ENCODE measurements at regions not wholly inside any gene's neighbourhood (a gene's known extent, or its start where the extent isn't known, plus 50 kb on each side); places are given as distances from the start of the nearest gene placed in this dataset.

DNA sequence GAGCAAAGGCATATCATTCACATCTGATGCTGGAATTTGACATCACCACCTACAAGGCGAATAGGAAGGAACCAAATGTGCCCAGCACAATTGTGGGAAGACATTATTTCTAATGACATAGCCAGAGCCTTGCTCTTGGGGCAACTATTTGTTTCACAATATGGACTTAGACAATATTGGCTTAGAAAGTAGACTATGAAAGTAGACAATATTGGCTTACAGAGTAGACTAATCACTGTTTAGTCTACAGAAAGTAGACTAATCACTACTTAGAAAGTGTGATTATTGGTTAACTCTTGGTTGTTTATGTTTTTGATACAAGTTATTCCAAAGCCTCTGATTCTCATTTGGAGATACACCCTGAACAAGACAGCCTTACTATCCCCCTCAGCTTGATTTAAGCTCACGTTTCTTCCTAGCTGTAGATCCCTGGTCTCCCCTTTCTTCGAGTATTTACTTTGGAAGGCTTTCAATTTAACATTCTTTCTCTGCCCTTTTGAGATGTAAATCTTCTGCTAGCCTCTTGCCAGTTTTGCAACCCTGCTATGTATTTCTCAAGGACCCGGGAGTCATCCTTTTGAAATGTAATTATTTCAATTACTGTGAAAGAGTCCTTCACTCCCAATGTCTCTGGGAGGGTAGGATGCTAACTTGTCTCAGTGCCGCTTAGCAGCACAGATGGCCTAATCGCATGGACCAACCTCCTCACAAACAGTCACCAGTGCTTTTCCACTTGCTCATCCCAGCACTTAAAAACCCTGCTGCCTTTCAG, 843.2 kb downstream of the GALC start:
- peaks cover 17% of the 10 kb centered on the region for H3K4me1 ChIP-seq (ENCODE audit: insufficient read depth, low read length)
- H3K36me3 ChIP-seq (ENCODE audit: insufficient read depth, low read length): no peaks in the 10 kb centered on the region
- no peaks in the 10 kb centered on the region for H3K9me3 ChIP-seq (ENCODE audit: control insufficient read depth, insufficient read depth, low read length)
- no peak overlapping the region for H3K9ac ChIP-seq (ENCODE audit: low read depth, low read length)

DNA sequence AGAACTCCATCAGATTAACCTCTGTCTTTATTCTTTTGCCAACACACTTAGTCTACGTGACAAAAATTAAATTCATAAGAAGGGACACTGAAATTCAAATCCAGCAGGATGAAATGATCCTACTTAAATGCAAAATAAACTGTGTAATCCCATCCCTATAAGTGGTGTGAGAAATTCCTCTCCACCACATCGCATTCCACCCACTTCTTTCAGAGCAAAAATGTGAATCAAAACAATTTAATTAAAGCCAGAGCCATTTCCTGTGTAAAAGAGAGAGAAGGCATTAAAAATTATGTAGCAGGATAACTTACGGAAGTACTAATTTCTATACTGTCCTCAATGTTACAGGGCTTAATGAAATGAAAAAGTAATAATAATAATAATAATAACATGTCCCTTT, 844.3 kb downstream of the GALC start:
- Histone ChIP-seq H3K36me3 (ENCODE audit: insufficient read depth, low read length) (no peaks in the 10 kb centered on the region), H3K9ac (ENCODE audit: low read depth, low read length) (no peak overlapping the region), H3K4me1 (ENCODE audit: insufficient read depth, low read length) (peaks cover 13% of the 10 kb centered on the region), H3K9me3 (ENCODE audit: control insufficient read depth, insufficient read depth, low read length) (no peaks in the 10 kb centered on the region)

DNA sequence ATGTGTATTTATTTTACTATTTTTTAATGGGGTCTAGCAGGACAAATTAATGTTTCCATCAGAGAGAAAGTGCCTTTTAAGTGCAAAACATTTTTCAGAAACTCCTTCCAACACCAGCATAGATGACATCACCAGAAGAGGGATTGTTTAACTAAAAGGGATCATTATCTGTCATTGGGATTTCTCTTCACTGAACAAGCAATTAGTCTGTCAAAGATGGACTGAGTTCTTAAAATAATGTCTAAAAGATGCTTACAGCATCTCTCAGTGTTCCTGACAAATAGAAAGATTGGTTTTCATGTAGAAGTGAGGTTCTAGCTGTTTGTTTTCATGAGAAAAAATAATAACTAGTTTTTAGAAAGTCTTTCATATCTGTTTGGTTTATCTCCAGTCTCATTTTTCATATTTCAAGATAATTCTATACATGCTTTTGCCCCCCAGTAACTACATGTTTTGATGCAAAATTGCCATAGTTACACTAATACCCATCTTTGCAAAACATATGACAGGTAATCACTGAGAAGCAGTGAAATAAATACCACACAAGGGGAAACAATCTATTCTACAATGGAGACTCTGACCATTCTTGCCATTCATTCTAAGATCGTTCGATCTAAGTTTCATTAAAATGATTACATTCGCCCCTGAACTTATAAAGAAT, 850.3 kb downstream of the GALC start:
- Histone ChIP-seq H3K4me1 (ENCODE audit: insufficient read depth, low read length) (no peaks in the 10 kb centered on the region), H3K9ac (ENCODE audit: low read depth, low read length) (no peak overlapping the region), H3K36me3 (ENCODE audit: insufficient read depth, low read length) (no peaks in the 10 kb centered on the region), H3K9me3 (ENCODE audit: control insufficient read depth, insufficient read depth, low read length) (no peaks in the 10 kb centered on the region)

DNA sequence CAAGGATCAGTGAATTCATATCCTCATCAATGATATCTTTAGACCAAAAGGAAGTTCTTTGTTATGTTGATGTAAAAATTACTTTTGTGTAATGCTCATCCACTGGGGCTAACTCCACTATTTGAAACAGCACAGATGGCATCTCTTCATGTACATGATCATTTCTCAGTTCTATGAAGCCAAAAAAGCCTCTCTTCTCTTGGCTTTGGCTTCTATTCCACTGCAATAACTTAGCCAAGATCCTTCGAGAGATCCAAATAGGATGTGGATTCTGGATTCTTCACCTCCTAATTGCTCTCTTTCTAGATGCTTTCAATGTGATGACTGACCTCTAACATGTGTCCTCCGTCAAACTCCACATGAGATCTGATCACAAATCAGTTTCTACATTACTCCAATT, 851.2 kb downstream of the GALC start:
- H3K36me3 ChIP-seq (ENCODE audit: insufficient read depth, low read length): no peaks in the 10 kb centered on the region
- H3K9ac ChIP-seq (ENCODE audit: low read depth, low read length): no peak overlapping the region
- no peaks in the 10 kb centered on the region for H3K9me3 ChIP-seq (ENCODE audit: control insufficient read depth, insufficient read depth, low read length)
- H3K4me1 ChIP-seq (ENCODE audit: insufficient read depth, low read length): no peaks in the 10 kb centered on the region

DNA sequence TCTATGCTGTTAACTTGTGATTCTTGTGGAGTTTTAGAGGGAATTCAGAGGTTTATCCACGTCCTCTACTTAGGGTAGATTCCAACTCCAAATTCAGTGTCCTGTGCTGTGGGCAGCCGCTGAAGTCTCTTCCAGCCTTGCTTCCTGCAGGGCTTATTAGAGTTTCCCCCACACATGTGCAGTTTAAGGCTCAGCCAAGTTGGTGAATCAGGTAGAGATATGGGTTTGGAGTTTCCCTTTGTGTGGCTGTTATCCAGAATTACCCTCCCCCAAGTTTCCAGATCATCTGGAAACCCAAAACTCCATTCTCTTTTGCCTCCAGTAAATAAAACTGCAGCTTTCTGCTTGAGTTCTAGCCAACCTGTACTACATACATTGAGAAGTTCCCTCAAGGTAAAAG, 853.7 kb downstream of the GALC start:
- no peak overlapping the region for H3K9ac ChIP-seq (ENCODE audit: low read depth, low read length)
- H3K9me3 ChIP-seq (ENCODE audit: control insufficient read depth, insufficient read depth, low read length): no peaks in the 10 kb centered on the region
- no peaks in the 10 kb centered on the region for H3K4me1 ChIP-seq (ENCODE audit: insufficient read depth, low read length)
- H3K36me3 ChIP-seq (ENCODE audit: insufficient read depth, low read length): no peaks in the 10 kb centered on the region

DNA sequence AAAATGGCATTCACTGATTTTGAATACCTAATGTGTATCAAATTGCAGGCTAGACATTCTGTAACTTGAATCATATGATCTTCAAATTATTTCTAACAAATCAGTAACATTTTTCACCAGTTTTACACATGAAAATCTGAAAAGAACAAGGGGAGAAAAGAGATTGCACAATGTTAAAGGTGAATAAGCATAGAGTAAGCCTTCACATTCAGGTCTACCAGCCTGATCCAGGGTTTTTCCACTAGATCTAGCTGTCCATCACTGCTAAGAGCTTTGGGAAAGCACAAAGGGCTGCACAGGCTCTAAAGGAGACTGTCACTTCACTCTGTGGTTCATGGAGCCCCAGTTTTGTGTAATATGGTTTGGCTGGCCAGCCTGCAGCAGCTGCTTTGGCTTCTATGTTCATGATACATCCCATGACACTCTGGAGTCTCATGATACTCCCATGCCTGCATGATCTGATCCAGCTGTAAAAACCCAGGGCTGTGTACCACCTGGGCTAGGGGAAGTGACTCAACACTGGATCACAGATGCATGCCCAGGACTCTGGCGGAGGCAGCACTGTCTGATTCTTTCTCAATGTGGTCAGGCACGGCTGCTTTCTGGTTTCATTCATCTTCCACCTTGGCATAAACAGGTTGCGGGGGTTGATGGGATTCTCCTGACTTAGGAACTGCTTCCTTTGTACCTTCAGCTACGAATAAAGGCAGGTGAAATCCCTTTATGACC, 859.7 kb downstream of the GALC start:
- H3K9me3 ChIP-seq (ENCODE audit: control insufficient read depth, insufficient read depth, low read length): no peaks in the 10 kb centered on the region
- H3K4me1 ChIP-seq (ENCODE audit: insufficient read depth, low read length): peaks cover 5% of the 10 kb centered on the region
- no peaks in the 10 kb centered on the region for H3K36me3 ChIP-seq (ENCODE audit: insufficient read depth, low read length)
- H3K9ac ChIP-seq (ENCODE audit: low read depth, low read length): no peak overlapping the region

DNA sequence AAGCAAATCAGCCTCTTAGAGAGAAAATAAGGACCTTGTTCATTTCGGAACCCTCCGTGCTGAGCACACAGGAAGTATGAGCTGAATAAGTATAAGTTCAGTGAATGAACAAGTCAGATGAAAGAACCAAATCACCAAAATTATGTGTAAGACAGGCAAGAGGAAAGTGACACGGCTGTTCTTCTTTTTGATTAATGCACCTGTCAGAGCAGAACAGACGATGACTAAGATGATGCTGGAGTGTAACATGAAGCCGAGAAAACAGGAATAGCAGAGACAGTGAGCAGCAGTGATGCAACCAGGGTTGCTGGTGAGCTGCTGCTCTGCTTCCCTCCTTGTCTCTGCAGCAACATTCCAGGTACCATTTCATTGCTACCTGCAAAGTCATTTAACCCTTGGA, 861.1 kb downstream of the GALC start:
- H3K4me1 ChIP-seq (ENCODE audit: insufficient read depth, low read length): peaks cover 5% of the 10 kb centered on the region
- no peak overlapping the region for H3K9ac ChIP-seq (ENCODE audit: low read depth, low read length)
- no peaks in the 10 kb centered on the region for H3K36me3 ChIP-seq (ENCODE audit: insufficient read depth, low read length)
- no peaks in the 10 kb centered on the region for H3K9me3 ChIP-seq (ENCODE audit: control insufficient read depth, insufficient read depth, low read length)

DNA sequence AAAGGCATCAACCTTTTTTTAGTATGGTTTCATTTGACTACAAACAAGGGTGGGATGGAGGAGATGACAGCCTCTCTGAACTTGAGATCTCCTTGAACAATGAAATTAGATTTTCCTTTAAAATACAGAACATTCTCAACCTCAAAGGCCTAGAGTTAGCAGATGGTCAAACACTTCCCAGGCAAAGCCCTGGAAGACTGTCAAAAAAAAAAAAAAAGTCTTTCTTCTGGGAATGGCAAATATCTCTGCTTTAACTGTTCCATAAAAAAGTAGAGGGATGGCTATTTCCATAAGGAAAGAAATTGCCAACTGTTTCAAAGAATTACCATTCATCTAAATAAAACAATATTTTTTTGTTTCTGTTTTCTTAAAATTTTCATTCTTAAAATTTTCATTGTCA, 870.8 kb downstream of the GALC start:
- Histone ChIP-seq H3K4me1 (ENCODE audit: insufficient read depth, low read length) (no peaks in the 10 kb centered on the region), H3K36me3 (ENCODE audit: insufficient read depth, low read length) (no peaks in the 10 kb centered on the region), H3K9ac (ENCODE audit: low read depth, low read length) (no peak overlapping the region), H3K9me3 (ENCODE audit: control insufficient read depth, insufficient read depth, low read length) (no peaks in the 10 kb centered on the region)

DNA sequence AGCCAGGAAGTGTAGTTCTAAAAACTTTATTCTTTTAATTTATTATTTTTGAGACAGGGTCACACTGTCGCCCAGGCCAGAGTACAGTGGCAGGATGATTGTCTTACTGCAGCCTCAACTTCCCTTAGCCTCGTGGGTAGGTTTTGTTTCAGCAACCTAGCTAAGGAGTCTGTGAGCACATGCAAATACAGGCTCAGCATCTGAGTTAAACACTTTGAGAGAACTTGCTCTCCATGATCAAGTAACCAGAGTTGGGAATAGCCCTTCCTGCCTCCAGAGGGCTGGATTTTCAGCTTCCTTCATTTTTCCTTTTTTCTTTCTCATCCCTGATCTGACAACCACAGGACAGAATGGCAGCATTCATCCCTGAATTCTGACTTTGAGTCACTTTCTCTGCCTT, 871.3 kb downstream of the GALC start:
- no peaks in the 10 kb centered on the region for H3K36me3 ChIP-seq (ENCODE audit: insufficient read depth, low read length)
- no peak overlapping the region for H3K9ac ChIP-seq (ENCODE audit: low read depth, low read length)
- H3K9me3 ChIP-seq (ENCODE audit: control insufficient read depth, insufficient read depth, low read length): no peaks in the 10 kb centered on the region
- no peaks in the 10 kb centered on the region for H3K4me1 ChIP-seq (ENCODE audit: insufficient read depth, low read length)

DNA sequence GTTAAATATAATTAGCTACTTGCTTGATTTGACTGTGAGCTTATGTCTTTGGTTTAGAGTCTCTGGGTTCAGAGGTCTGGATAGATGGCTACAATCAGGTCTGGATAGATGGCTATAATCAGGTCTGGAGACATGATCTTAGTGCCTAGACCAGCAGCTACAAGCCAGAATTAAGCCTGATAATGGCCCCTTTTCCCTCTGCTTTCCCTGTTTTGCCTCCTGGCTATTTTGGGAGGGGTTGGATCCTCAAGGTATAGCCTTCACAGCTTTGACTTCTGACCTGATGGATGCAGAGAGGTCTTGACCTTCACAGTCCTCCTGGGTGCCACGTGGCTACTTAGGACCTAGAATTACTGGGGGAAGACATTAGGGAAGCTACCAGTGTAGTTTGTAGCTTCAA, 877.7 kb downstream of the GALC start:
- Histone ChIP-seq H3K9me3 (ENCODE audit: control insufficient read depth, insufficient read depth, low read length) (no peaks in the 10 kb centered on the region), H3K36me3 (ENCODE audit: insufficient read depth, low read length) (no peaks in the 10 kb centered on the region), H3K9ac (ENCODE audit: low read depth, low read length) (no peak overlapping the region), H3K4me1 (ENCODE audit: insufficient read depth, low read length) (peaks cover 8% of the 10 kb centered on the region; the same call in 1 of the 2 replicates)

DNA sequence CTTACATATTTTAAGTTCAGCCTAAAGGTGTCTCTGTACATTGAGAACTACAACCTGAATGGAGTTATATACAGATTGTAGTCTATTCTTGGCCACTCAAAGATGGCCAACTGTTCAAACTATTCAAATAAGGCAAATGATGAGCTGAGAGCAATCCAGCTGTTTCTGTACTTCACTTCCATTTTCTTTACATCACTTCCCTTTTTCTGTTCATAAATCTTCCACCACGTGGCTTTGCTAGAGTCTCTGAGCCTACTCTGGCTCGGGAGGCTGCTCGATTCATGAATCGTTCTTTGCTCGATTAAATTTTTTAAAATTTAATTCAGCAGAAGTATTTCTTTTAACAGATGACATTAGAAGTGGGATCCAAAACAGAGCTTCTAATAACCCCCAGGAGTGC, 879.7 kb downstream of the GALC start:
- Histone ChIP-seq H3K9me3 (ENCODE audit: control insufficient read depth, insufficient read depth, low read length) (no peaks in the 10 kb centered on the region), H3K36me3 (ENCODE audit: insufficient read depth, low read length) (no peaks in the 10 kb centered on the region), H3K9ac (ENCODE audit: low read depth, low read length) (no peak overlapping the region), H3K4me1 (ENCODE audit: insufficient read depth, low read length) (peaks cover 8% of the 10 kb centered on the region; the same call in 1 of the 2 replicates)

DNA sequence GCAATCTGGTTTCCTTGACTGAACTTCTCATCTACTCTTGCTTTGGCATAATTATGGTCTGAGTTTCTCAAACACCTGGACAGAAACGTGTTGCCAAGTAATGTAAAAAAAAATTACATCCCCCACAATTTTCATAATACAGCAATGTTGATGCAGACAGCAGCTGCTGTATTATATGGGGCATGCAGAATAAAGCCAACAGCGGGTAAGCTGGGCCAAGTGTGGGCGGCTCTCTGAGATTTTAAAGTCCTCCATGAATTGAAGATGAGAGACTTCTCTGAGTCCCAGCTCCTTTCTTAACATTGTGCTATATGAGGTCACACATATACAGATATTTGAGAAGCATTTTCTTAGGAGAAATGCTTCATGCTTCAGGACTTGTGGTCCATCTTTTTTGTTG, 881.2 kb downstream of the GALC start:
- H3K9me3 ChIP-seq (ENCODE audit: control insufficient read depth, insufficient read depth, low read length): no peaks in the 10 kb centered on the region
- H3K4me1 ChIP-seq (ENCODE audit: insufficient read depth, low read length): peaks cover 8% of the 10 kb centered on the region; the same call in 1 of the 2 replicates

DNA sequence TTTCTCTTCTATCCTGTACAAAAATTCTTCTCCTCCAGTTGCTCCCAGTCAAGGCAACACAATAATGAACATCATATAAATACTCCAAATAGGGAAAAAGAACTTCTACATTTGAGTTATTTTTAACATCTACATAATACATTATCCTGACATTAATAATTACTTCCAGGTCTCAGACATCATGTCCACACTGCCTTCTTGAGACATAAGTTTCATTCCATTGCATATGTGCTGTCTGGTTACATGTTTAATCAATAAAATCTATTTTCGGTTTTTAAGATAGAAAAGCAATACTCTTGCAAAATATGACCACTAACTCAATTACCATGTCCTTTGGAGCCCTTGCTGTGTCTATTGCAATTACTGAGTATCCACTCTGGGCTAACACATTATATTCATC, 881.9 kb downstream of the GALC start:
- H3K9ac ChIP-seq (ENCODE audit: low read depth, low read length): no peak overlapping the region
- H3K36me3 ChIP-seq (ENCODE audit: insufficient read depth, low read length): no peaks in the 10 kb centered on the region
- no peaks in the 10 kb centered on the region for H3K9me3 ChIP-seq (ENCODE audit: control insufficient read depth, insufficient read depth, low read length)
- peaks cover 8% of the 10 kb centered on the region; the same call in 1 of the 2 replicates for H3K4me1 ChIP-seq (ENCODE audit: insufficient read depth, low read length)

More for the DNA sequence above, 881.2 kb downstream of the GALC start:
- Histone ChIP-seq H3K36me3 (ENCODE audit: insufficient read depth, low read length) (no peaks in the 10 kb centered on the region), H3K9ac (ENCODE audit: low read depth, low read length) (no peak overlapping the region)

DNA sequence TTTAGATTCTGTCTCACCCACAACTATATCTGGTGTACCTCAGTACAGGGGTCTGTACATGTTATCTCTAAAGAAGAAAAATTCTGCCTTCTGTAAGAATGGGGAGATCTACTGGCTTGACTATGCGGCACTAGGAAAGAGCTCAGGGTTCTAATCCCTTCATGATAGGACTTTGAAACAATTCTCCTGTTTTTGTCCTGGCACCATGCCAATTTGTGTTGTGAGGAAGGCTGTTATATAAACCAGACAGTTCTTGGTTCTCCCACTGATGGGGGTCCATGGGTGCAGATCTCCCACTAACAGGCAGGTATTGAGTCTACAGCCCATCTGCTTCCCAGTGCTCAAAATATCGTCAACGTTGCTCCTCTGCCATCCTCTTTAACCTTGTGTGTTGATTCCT, 883.7 kb downstream of the GALC start:
- Histone ChIP-seq H3K36me3 (ENCODE audit: insufficient read depth, low read length) (no peaks in the 10 kb centered on the region), H3K9ac (ENCODE audit: low read depth, low read length) (no peak overlapping the region), H3K9me3 (ENCODE audit: control insufficient read depth, insufficient read depth, low read length) (no peaks in the 10 kb centered on the region), H3K4me1 (ENCODE audit: insufficient read depth, low read length) (peaks cover 4% of the 10 kb centered on the region; the same call in 1 of the 2 replicates)

DNA sequence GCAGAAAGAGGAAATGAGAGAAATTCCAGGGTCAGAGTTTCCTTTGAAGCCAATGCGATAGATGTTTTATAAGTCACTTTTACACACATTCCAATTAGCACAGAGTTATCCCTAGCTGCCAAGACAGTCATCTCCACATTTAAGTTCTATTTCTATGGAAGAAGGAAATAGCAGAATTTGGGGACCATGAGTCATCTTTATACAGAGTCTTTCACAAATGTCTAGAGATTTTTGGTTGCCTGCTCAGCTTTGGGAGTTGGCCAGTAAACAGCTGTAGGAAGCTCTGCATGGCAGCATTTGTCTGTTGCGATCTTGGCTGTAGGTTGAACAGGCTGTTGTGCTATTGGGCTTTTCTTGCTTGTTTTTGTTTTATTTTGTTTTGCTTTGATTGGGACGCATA, 884.3 kb downstream of the GALC start:
- Histone ChIP-seq H3K36me3 (ENCODE audit: insufficient read depth, low read length) (no peaks in the 10 kb centered on the region), H3K9ac (ENCODE audit: low read depth, low read length) (no peak overlapping the region), H3K4me1 (ENCODE audit: insufficient read depth, low read length) (no peaks in the 10 kb centered on the region), H3K9me3 (ENCODE audit: control insufficient read depth, insufficient read depth, low read length) (no peaks in the 10 kb centered on the region)

Measured in ES-I3 (cell line).